Activated CD8-positive, alpha-beta T cell treated with anti-CD3 and anti-CD28 coated beads for 36 hours (primary cell): ENCODE measurements at regions not wholly inside any gene's neighbourhood (a gene's known extent, or its start where the extent isn't known, plus 50 kb on each side); places are given as distances from the start of the nearest gene placed in this dataset.

Experiments used
- ATAC-seq: fragments of 200-7000 bp; cut with Tn5 transposase; one replicate; pipeline ENCODE4 v1.10.0; 2021; ENCODE audit warnings: mild to moderate bottlenecking, moderate library complexity
- CTCF ChIA-PET: fragments of 350-600 bp; sonication (Branson Sonifier 250); formaldehyde crosslinking; loops from one replicate; lab custom pipeline; 2021; ENCODE audit warnings: antibody characterized with exemption; lab: Charles Lee
- POLR2A ChIA-PET: fragments of 350-600 bp; sonication (Branson Sonifier 250); formaldehyde crosslinking; loops from one replicate; lab custom pipeline; 2021; ENCODE audit warnings: antibody characterized with exemption; lab: Charles Lee
- DNase-seq: peaks from one replicate; pipeline ENCODE4 v3.0.0-alpha.2; 2020
- H3K27ac Mint-ChIP-seq: one replicate; pipeline ENCODE4 v1.8.0; 2021; ENCODE audit warnings: mild to moderate bottlenecking, mixed read lengths
- H3K27me3 Mint-ChIP-seq: one replicate; pipeline ENCODE4 v1.8.0; 2021; ENCODE audit warnings: mixed read lengths
- H3K36me3 Mint-ChIP-seq: one replicate; pipeline ENCODE4 v1.8.0; 2021; ENCODE audit warnings: low read depth, mixed read lengths
- H3K4me1 Mint-ChIP-seq: one replicate; pipeline ENCODE4 v1.8.0; 2021; ENCODE audit warnings: low read depth, mixed read lengths
- H3K4me3 Mint-ChIP-seq: one replicate; pipeline ENCODE4 v1.8.0; 2021; ENCODE audit warnings: mild to moderate bottlenecking, moderate library complexity, mixed read lengths
- H3K9me3 Mint-ChIP-seq: one replicate; pipeline ENCODE4 v1.8.0; 2021; ENCODE audit warnings: mixed read lengths
- CTCF ChIP-seq: fragments of 200-600 bp; IDR thresholded peaks from one replicate; pipeline ENCODE4 v1.8.0; 2022; ENCODE audit warnings: antibody characterized with exemption, mild to moderate bottlenecking
- intact Hi-C: fragments of 100-400 bp; cut with micrococcal nuclease; formaldehyde crosslinking; loops from one replicate; pipeline ENCODE4 v1.10.0; 2022

GRCh38 chrX:107561468-107562215 is 66.7 kb upstream of the PRPS1 start:
- intact Hi-C loops = no loop called here
- no peak overlapping the region for H3K27ac Mint-ChIP-seq
- TF ChIP-seq CTCF = no peak
- H3K36me3 Mint-ChIP-seq = no peaks in the 10 kb centered on the region
- peaks cover 2% of the 10 kb centered on the region for H3K27me3 Mint-ChIP-seq
- ChIA-PET CTCF (no interaction called here), POLR2A (no interaction called here)
- no peaks in the 10 kb centered on the region for H3K9me3 Mint-ChIP-seq
- ATAC-seq = no peak
- no peak for DNase-seq
- H3K4me1 Mint-ChIP-seq = peaks cover 4% of the 10 kb centered on the region
- H3K4me3 Mint-ChIP-seq = no peak overlapping the region

- no peaks in the 10 kb centered on the region for H3K4me1 Mint-ChIP-seq
- H3K4me3 Mint-ChIP-seq = no peak overlapping the region
- ChIA-PET CTCF (no interaction called here), POLR2A (no interaction called here)
- ATAC-seq (no peak), DNase-seq (no peak)
- peaks cover 2% of the 10 kb centered on the region for H3K27me3 Mint-ChIP-seq
- no peak for TF ChIP-seq CTCF
- H3K36me3 Mint-ChIP-seq = no peaks in the 10 kb centered on the region
- H3K27ac Mint-ChIP-seq = no peak overlapping the region
- no peaks in the 10 kb centered on the region for H3K9me3 Mint-ChIP-seq
- intact Hi-C loops = no loop called here
Measured at GRCh38 chrX:107562482-107562881, 65.8 kb upstream of the PRPS1 start.

GRCh38 chrX:107563824-107564223 is 64.5 kb upstream of the PRPS1 start:
- ATAC-seq (no peak), DNase-seq (no peak)
- ChIA-PET POLR2A (no interaction called here), CTCF (no interaction called here)
- Mint-ChIP-seq H3K4me1 (no peaks in the 10 kb centered on the region), H3K4me3 (no peak overlapping the region), H3K36me3 (no peaks in the 10 kb centered on the region), H3K9me3 (no peaks in the 10 kb centered on the region), H3K27me3 (peaks cover 2% of the 10 kb centered on the region), H3K27ac (no peak overlapping the region)
- TF ChIP-seq CTCF = no peak
- intact Hi-C loops = no loop called here

- ATAC-seq (no peak), DNase-seq (no peak)
- Mint-ChIP-seq H3K27ac (no peak overlapping the region), H3K4me3 (no peak overlapping the region), H3K9me3 (no peaks in the 10 kb centered on the region), H3K36me3 (no peaks in the 10 kb centered on the region), H3K4me1 (no peaks in the 10 kb centered on the region), H3K27me3 (peaks cover 2% of the 10 kb centered on the region)
- CTCF ChIA-PET = no interaction called here
- POLR2A ChIA-PET = no interaction called here
- no peak for TF ChIP-seq CTCF
- intact Hi-C loops = no loop called here
Measured at GRCh38 chrX:107565015-107565414, 63.3 kb upstream of the PRPS1 start.

- DNase-seq (no peak), ATAC-seq (no peak)
- Mint-ChIP-seq H3K36me3 (no peaks in the 10 kb centered on the region), H3K9me3 (no peaks in the 10 kb centered on the region), H3K4me3 (no peak overlapping the region), H3K4me1 (no peaks in the 10 kb centered on the region), H3K27me3 (no peaks in the 10 kb centered on the region), H3K27ac (no peak overlapping the region)
- TF ChIP-seq CTCF = no peak
- POLR2A ChIA-PET = no interaction called here
- intact Hi-C loops = no loop called here
- CTCF ChIA-PET = no interaction called here
Measured at GRCh38 chrX:107565931-107566603, 62.2 kb upstream of the PRPS1 start.
